ENCODE measurements at regions not wholly inside any gene's neighbourhood (a gene's known extent, or its start where the extent isn't known, plus 50 kb on each side); places are given as distances from the start of the nearest gene placed in this dataset.

DNA sequence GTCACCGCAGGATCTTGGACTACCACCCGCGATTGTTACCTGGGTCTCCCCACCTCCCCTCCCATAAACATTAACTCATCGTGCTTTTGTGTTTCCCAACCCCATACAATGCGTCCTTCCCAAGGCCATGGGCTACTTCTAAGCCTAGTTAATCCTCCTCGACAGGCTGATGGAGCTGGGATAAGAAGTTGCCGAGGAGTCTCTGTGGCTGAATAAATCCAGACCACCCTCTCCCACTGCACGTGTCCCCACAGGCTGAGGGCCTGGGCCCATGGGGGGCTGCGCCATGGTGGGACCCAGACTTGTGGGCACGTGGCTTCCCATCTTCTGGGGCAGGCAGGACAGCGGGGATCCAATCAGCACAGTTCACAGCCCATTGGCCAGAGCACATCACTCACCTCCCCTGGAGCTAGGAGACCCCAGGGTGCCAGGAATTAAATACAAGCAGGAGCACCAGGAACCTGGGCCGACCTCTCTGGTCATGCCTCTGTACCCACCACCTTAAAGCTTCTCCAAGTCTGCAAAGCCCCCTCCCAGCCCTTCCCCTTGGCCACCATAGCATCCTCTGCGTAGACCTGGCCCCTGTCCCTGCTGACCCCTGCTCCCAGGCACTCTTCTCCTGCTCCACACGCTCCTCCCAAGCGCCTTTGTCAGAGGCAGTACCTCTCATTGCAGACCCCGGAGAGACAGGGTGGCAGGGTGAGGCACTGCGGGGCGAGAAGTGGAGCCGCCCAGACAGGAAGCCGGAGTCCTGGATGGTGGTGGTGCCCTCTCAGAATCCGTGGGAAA lies 51.0 kb upstream of the ID2 start:
- H3K36me3 Mint-ChIP-seq (ENCODE audit: low read depth): no peaks in the 10 kb centered on the region
- no peak overlapping the region for H3K4me3 Mint-ChIP-seq
- H3K27me3 Mint-ChIP-seq (ENCODE audit: low read depth): no peaks in the 10 kb centered on the region
- peaks cover 4% of the 10 kb centered on the region for H3K4me1 Mint-ChIP-seq (ENCODE audit: low read depth)
- intact Hi-C loops (cut with micrococcal nuclease): no loop called here
- DNase-seq: no peak
- H3K27ac Mint-ChIP-seq: no peak overlapping the region
- CTCF ChIA-PET: no interaction called here
- no peaks in the 10 kb centered on the region for H3K9me3 Mint-ChIP-seq

DNA sequence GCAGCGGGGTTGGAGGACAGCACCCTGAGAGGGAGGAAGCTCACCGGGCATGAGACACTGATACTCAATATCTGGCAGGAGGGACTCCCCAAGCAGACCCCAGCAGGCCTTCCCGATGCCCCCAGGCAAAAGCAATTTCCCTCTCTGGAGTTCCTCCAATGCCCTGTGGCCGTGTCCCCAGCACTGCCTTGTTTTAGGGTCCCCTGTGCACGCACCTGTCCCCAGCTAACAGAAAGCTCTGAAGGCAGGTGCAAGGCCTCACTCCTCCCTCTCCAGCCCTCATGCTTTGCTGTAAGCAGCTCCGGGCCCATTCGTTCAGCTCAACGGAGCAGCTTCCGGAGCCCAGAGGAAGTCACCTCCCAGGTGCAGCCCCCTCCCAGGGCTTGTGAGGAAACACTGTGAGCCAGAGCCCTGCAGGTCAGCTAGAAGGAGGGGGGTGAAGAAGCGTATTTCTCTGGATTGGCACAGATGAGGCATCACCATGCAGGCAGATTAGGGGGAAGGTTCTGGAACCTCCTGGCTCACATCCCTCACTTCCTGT lies 50.3 kb upstream of the ID2 start:
- Mint-ChIP-seq H3K36me3 (ENCODE audit: low read depth) (no peaks in the 10 kb centered on the region), H3K4me1 (ENCODE audit: low read depth) (peaks cover 4% of the 10 kb centered on the region), H3K4me3 (no peak overlapping the region), H3K27me3 (ENCODE audit: low read depth) (no peaks in the 10 kb centered on the region), H3K27ac (no peak overlapping the region), H3K9me3 (no peaks in the 10 kb centered on the region)
- intact Hi-C loops (cut with micrococcal nuclease): no loop called here
- CTCF ChIA-PET: interaction anchor here (0.8 kb wide), 1 partner anchor 397 kb away, joined by 3 read pairs; no protein-coding TSS in a partner anchor
- DNase-seq: peak; percentile 47

Data from activated naive CD4-positive, alpha-beta T cell treated with anti-CD3 and anti-CD28 coated beads for 36 hours (primary cell).